ENCODE measurements at regions not wholly inside any gene's neighbourhood (a gene's known extent, or its start where the extent isn't known, plus 50 kb on each side); places are given as distances from the start of the nearest gene placed in this dataset.

DNA sequence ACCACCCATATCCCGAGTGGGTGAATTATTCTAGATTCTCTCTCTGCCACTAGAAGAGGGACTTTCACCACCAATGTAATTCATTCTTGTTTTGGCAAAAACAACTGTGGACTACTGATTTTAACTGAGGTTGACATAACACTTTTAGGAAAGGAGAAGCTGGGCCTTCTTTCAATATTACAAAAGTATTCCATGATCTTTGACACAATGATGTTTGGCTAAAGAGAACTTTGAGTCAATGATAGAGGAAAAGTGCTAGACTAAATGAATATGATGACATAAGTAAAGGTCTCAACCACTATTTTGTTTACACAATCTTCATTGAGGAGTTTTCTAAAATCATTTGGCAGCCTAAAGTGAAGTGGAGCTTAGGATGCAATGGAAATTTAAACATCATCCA is 336.9 kb upstream of the PDE4D start:
- no TSS peak for BruUV-seq (replicated peaks)
- no peak overlapping the region for H2AK5ac ChIP-seq (ENCODE audit: low read depth, low read length)

More for the DNA sequence above, 336.9 kb upstream of the PDE4D start:
- no peak overlapping the region for H2AFZ ChIP-seq (replicated peaks; ENCODE audit: low read length, poor library complexity)
- no peaks in the 10 kb centered on the region for H3K36me3 ChIP-seq (ENCODE audit: control insufficient read depth, insufficient read depth, low read length)
- ChIA-PET POLR2A (ENCODE audit: unreplicated experiment) (no interaction called here), CTCF (no interaction called here)
- H3K9ac ChIP-seq (ENCODE audit: low read depth, low read length): no peak overlapping the region
- no peak overlapping the region for H3K4me3 ChIP-seq (ENCODE audit: insufficient read depth, low read depth, low read length)
- H3K9me3 ChIP-seq (ENCODE audit: control insufficient read depth, insufficient read depth, low read length): no peaks in the 10 kb centered on the region
- no peaks in the 10 kb centered on the region for H3K4me1 ChIP-seq (ENCODE audit: control insufficient read depth, insufficient read depth, low read length)
- intact Hi-C loops (cut with micrococcal nuclease): no loop called here
- in situ Hi-C loops (cut with MboI; ENCODE audit: low sequenced_read_pairs): no loop called here
- no peak overlapping the region for H4K8ac ChIP-seq (ENCODE audit: low read depth in 2 of 2, low read length in 2 of 2)
- no peaks in the 10 kb centered on the region for H3K9me1 ChIP-seq (ENCODE audit: insufficient read depth, low read length)
- no CpG with 5 or more reads among the region's 1 CpG for WGBS, 2 experiments (ENCODE audit: extremely low coverage in 2 of 2, insufficient read length in 1 of 2)
- H4K91ac ChIP-seq (ENCODE audit: insufficient read depth, low read depth, low read length): no peak overlapping the region
- H3K23ac ChIP-seq (ENCODE audit: low read depth, low read length): no peak overlapping the region
- no peak overlapping the region for H3K4me2 ChIP-seq (ENCODE audit: low read depth, low read length)
- no peaks in the 10 kb centered on the region for H3K27me3 ChIP-seq (ENCODE audit: control insufficient read depth, insufficient read depth, low read length)
- H3K14ac ChIP-seq (replicated peaks; ENCODE audit: low read depth, low read length): no peak overlapping the region
- ATAC-seq (ENCODE audit: low read depth): no peak
- H4K20me1 ChIP-seq (ENCODE audit: insufficient read depth, low read length): no peaks in the 10 kb centered on the region
- no peak overlapping the region for H3K4ac ChIP-seq (ENCODE audit: low read depth, low read length)
- DNase-seq: no peak
- no peak overlapping the region for H3K27ac ChIP-seq (ENCODE audit: insufficient read depth, low read length)
- H3K56ac ChIP-seq (ENCODE audit: extremely low read depth, insufficient read depth, low read length): no peak overlapping the region
- H4K5ac ChIP-seq (ENCODE audit: low read depth, low read length): no peak overlapping the region
- TF ChIP-seq, protein P1, sequence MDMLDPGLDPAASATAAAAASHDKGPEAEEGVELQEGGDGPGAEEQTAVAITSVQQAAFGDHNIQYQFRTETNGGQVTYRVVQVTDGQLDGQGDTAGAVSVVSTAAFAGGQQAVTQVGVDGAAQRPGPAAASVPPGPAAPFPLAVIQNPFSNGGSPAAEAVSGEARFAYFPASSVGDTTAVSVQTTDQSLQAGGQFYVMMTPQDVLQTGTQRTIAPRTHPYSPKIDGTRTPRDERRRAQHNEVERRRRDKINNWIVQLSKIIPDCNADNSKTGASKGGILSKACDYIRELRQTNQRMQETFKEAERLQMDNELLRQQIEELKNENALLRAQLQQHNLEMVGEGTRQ (IDR thresholded peaks at IDR 0.05; ENCODE audit: low read depth, low read length): no peak
- TF ChIP-seq MAFK (IDR thresholded peaks at IDR 0.05; ENCODE audit: low read depth, low read length) (no peak), MAZ (IDR thresholded peaks at IDR 0.05; ENCODE audit: borderline replicate concordance, low read depth, low read length) (no peak), NFE2L2 (IDR thresholded peaks at IDR 0.05; ENCODE audit: low read depth, low read length) (no peak), SMC3 (IDR thresholded peaks at IDR 0.05; ENCODE audit: low read depth, low read length) (no peak), RAD21 (IDR thresholded peaks at IDR 0.05; ENCODE audit: low read length) (no peak), CEBPB (IDR thresholded peaks at IDR 0.05; ENCODE audit: low read depth, low read length) (no peak), RCOR1 (IDR thresholded peaks at IDR 0.05; ENCODE audit: insufficient replicate concordance, low read length) (no peak), CHD1 (IDR thresholded peaks at IDR 0.05; ENCODE audit: low read depth, low read length) (no peak), POLR2A (IDR thresholded peaks at IDR 0.05; ENCODE audit: low read depth, low read length) (no peak), BHLHE40 (IDR thresholded peaks at IDR 0.05; ENCODE audit: low read depth, low read length) (no peak), RFX5 (IDR thresholded peaks at IDR 0.05; ENCODE audit: low read depth, low read length) (no peak), MXI1 (IDR thresholded peaks at IDR 0.05; ENCODE audit: borderline replicate concordance, low read depth, low read length) (no peak), FOS (IDR thresholded peaks at IDR 0.05; ENCODE audit: low read depth, low read length) (no peak)
- TF ChIP-seq, protein P2, sequence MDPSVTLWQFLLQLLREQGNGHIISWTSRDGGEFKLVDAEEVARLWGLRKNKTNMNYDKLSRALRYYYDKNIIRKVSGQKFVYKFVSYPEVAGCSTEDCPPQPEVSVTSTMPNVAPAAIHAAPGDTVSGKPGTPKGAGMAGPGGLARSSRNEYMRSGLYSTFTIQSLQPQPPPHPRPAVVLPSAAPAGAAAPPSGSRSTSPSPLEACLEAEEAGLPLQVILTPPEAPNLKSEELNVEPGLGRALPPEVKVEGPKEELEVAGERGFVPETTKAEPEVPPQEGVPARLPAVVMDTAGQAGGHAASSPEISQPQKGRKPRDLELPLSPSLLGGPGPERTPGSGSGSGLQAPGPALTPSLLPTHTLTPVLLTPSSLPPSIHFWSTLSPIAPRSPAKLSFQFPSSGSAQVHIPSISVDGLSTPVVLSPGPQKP (IDR thresholded peaks at IDR 0.05; ENCODE audit: borderline replicate concordance, low read depth, low read length): no peak
- TF ChIP-seq, protein P3, sequence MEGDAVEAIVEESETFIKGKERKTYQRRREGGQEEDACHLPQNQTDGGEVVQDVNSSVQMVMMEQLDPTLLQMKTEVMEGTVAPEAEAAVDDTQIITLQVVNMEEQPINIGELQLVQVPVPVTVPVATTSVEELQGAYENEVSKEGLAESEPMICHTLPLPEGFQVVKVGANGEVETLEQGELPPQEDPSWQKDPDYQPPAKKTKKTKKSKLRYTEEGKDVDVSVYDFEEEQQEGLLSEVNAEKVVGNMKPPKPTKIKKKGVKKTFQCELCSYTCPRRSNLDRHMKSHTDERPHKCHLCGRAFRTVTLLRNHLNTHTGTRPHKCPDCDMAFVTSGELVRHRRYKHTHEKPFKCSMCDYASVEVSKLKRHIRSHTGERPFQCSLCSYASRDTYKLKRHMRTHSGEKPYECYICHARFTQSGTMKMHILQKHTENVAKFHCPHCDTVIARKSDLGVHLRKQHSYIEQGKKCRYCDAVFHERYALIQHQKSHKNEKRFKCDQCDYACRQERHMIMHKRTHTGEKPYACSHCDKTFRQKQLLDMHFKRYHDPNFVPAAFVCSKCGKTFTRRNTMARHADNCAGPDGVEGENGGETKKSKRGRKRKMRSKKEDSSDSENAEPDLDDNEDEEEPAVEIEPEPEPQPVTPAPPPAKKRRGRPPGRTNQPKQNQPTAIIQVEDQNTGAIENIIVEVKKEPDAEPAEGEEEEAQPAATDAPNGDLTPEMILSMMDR (conservative IDR thresholded peaks at IDR 0.05; ENCODE audit: low read depth, low read length): no peak
- no peak overlapping the region for H2BK120ac ChIP-seq (ENCODE audit: low read depth, low read length)
- no peak overlapping the region for H2AK9ac ChIP-seq (replicated peaks; ENCODE audit: low read depth, low read length, poor library complexity)
- no peaks in the 10 kb centered on the region for H3K79me1 ChIP-seq (ENCODE audit: low read depth in 1 of 2, low read length in 2 of 2)
- no peak overlapping the region for H2BK20ac ChIP-seq (ENCODE audit: low read depth, low read length)
- no peak overlapping the region for H2BK5ac ChIP-seq (ENCODE audit: low read depth, low read length, poor library complexity, severe bottlenecking)
- dilution Hi-C loops (cut with HindIII; ENCODE audit: low sequenced_read_pairs, unreplicated experiment): no loop called here
- no peak overlapping the region for H2BK15ac ChIP-seq (ENCODE audit: low read depth, low read length)
- H3K18ac ChIP-seq (ENCODE audit: low read depth, low read length): no peak overlapping the region
